ENCODE measurements at regions not wholly inside any gene's neighbourhood (a gene's known extent, or its start where the extent isn't known, plus 50 kb on each side); places are given as distances from the start of the nearest gene placed in this dataset.

DNA sequence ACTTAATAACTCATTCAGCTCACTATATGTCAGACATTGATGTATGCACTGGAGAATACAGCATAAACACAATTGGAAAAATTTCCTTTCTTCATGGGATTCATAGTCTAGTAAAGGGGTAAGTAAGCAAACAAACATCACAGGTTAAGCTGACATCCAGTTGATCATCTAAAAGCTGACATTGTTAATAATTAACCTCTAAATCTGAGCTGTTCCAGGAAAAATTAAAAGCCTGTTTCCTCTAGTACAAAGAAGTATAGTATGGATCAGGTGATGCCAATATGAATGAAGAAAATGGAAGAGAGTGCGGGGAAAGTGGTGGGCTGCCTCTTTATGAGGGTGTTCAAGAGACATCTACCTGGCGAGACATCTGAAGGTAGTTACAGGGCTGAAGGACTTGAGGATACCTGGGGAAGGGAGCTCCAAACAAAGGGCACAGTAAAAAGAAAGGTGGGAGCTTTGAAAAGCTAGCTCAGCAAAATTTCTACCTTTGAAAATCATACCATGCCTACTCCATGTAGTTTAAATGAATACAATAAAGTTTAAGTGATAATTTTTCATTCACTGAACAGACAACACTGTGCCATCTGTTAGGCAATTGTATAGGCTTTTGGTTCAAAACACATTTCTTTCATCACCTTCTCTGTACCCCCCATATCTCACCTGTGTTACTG lies 619.3 kb downstream of the TRIB2 start:
- TF ChIP-seq, protein P1, sequence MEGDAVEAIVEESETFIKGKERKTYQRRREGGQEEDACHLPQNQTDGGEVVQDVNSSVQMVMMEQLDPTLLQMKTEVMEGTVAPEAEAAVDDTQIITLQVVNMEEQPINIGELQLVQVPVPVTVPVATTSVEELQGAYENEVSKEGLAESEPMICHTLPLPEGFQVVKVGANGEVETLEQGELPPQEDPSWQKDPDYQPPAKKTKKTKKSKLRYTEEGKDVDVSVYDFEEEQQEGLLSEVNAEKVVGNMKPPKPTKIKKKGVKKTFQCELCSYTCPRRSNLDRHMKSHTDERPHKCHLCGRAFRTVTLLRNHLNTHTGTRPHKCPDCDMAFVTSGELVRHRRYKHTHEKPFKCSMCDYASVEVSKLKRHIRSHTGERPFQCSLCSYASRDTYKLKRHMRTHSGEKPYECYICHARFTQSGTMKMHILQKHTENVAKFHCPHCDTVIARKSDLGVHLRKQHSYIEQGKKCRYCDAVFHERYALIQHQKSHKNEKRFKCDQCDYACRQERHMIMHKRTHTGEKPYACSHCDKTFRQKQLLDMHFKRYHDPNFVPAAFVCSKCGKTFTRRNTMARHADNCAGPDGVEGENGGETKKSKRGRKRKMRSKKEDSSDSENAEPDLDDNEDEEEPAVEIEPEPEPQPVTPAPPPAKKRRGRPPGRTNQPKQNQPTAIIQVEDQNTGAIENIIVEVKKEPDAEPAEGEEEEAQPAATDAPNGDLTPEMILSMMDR (IDR thresholded peaks at IDR 0.05): no peak
- TF ChIP-seq POLR2A (IDR thresholded peaks at IDR 0.05) (no peak), POLR2AphosphoS5 (IDR thresholded peaks at IDR 0.05) (no peak), EP300 (IDR thresholded peaks at IDR 0.05; ENCODE audit: low read depth) (no peak)
